SK-N-SH treated with all-trans-retinoic acid at 6 μM for 48 hours (cell line): ENCODE measurements at regions not wholly inside any gene's neighbourhood (a gene's known extent, or its start where the extent isn't known, plus 50 kb on each side); places are given as distances from the start of the nearest gene placed in this dataset.

Experiments used
- ARNTL ChIP-seq: fragments of 450-650 bp; formaldehyde crosslinking; IDR thresholded peaks from 2 replicates; pipeline ENCODE4 v1.5.0; 2020; ENCODE audit warnings: low read depth, mild to moderate bottlenecking, moderate library complexity, borderline replicate concordance
- ISL1 ChIP-seq: fragments of 250-450 bp; sonication (Bioruptor Pico); IDR thresholded peaks from 2 replicates; pipeline ENCODE4 v2.1.2; 2022; ENCODE audit warnings: mild to moderate bottlenecking, moderate library complexity
- OSR1 ChIP-seq: fragments of 250-450 bp; sonication (Bioruptor Pico); IDR thresholded peaks from 2 replicates; pipeline ENCODE4 v1.8.0; 2022; ENCODE audit warnings: moderate library complexity, mild to moderate bottlenecking, inconsistent platforms
- RARB ChIP-seq: fragments of 250-450 bp; sonication (Bioruptor Pico); IDR thresholded peaks from 2 replicates; pipeline ENCODE4 v1.8.0; 2021; ENCODE audit warnings: mild to moderate bottlenecking, moderate library complexity
- ZNF565 ChIP-seq: fragments of 450-650 bp; formaldehyde crosslinking; conservative IDR thresholded peaks from 2 replicates; pipeline ENCODE4 v1.5.0; 2020; ENCODE audit warnings: low read depth, mild to moderate bottlenecking, moderate library complexity
- ZNF70 ChIP-seq: fragments of 450-650 bp; formaldehyde crosslinking; IDR thresholded peaks from 2 replicates; pipeline ENCODE4 v1.5.0; 2020; ENCODE audit warnings: mild to moderate bottlenecking, moderate library complexity
- ZNF8 ChIP-seq: fragments of 450-650 bp; formaldehyde crosslinking; IDR thresholded peaks from 2 replicates; pipeline ENCODE4 v1.5.0; 2020; ENCODE audit warnings: mild to moderate bottlenecking, moderate library complexity
- TF ChIP-seq, protein P1 (sequence below): fragments of 250-450 bp; sonication (Bioruptor Pico); IDR thresholded peaks from 2 replicates; pipeline ENCODE4 v1.8.0; 2021; ENCODE audit warnings: low read depth, mild to moderate bottlenecking, moderate library complexity, borderline replicate concordance
- TF ChIP-seq, protein P2 (sequence below): fragments of 250-450 bp; sonication (Bioruptor Pico); IDR thresholded peaks from 2 replicates; pipeline ENCODE4 v1.8.0; 2020; ENCODE audit warnings: mild to moderate bottlenecking, moderate library complexity, borderline replicate concordance

DNA sequence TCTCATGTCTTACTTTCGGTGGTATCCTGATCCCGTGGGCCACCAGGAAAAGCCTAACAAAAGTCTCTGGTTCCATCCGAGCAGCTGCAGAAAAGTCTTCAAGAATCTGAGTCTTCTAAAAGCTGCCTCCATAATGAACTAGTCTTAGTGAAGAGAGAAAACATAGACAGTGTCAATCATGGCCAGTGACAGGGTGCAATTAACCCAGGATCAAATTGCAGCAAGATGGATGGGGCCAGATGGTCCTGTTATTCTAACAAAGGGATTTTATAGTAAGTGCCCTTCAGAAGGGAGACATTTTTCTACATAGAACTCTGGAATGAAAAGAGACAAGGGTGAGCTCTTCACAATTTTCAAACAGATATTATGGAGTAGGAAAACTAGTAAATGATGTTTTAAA lies 281.6 kb upstream of the ZFP64 start:
- no peak for TF ChIP-seq ISL1 (CRISPR knock-in tag)
- TF ChIP-seq, protein P1, sequence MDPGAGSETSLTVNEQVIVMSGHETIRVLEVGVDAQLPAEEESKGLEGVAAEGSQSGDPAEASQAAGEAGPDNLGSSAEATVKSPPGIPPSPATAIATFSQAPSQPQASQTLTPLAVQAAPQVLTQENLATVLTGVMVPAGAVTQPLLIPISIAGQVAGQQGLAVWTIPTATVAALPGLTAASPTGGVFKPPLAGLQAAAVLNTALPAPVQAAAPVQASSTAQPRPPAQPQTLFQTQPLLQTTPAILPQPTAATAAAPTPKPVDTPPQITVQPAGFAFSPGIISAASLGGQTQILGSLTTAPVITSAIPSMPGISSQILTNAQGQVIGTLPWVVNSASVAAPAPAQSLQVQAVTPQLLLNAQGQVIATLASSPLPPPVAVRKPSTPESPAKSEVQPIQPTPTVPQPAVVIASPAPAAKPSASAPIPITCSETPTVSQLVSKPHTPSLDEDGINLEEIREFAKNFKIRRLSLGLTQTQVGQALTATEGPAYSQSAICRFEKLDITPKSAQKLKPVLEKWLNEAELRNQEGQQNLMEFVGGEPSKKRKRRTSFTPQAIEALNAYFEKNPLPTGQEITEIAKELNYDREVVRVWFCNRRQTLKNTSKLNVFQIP = no peak
- TF ChIP-seq, protein P2, sequence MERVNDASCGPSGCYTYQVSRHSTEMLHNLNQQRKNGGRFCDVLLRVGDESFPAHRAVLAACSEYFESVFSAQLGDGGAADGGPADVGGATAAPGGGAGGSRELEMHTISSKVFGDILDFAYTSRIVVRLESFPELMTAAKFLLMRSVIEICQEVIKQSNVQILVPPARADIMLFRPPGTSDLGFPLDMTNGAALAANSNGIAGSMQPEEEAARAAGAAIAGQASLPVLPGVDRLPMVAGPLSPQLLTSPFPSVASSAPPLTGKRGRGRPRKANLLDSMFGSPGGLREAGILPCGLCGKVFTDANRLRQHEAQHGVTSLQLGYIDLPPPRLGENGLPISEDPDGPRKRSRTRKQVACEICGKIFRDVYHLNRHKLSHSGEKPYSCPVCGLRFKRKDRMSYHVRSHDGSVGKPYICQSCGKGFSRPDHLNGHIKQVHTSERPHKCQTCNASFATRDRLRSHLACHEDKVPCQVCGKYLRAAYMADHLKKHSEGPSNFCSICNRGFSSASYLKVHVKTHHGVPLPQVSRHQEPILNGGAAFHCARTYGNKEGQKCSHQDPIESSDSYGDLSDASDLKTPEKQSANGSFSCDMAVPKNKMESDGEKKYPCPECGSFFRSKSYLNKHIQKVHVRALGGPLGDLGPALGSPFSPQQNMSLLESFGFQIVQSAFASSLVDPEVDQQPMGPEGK (CRISPR knock-in tag) = no peak
- no peak for TF ChIP-seq ZNF70
- TF ChIP-seq RARB = no peak
- TF ChIP-seq ARNTL (CRISPR knock-in tag) = no peak
- TF ChIP-seq ZNF8 (CRISPR knock-in tag) = no peak
- TF ChIP-seq ZNF565 = no peak
- no peak for TF ChIP-seq OSR1 (CRISPR knock-in tag)
